Stimulated activated CD4-positive, alpha-beta T cell treated with anti-CD3 and anti-CD28 coated beads, TNF-alpha, amount 100 ng/mL, for 24 hours (primary cell): ENCODE measurements at regions not wholly inside any gene's neighbourhood (a gene's known extent, or its start where the extent isn't known, plus 50 kb on each side); places are given as distances from the start of the nearest gene placed in this dataset.

Experiments
- DNase-seq, 3 experiments: peaks; one replicate each; pipeline ENCODE4 v3.0.0-alpha.2; 2020; ENCODE audit warnings: low read depth in 3 of 3

GRCh38 chr9:109974918-109975276, 194.9 kb downstream of the PALM2AKAP2 start:
- no peak for DNase-seq

GRCh38 chr9:109975574-109976295, 195.7 kb downstream of the PALM2AKAP2 start:
- no peak for DNase-seq

GRCh38 chr9:109976303-109976702, 196.3 kb downstream of the PALM2AKAP2 start:
- no peak for DNase-seq

- peak in 1 of 3 experiments; percentile 38 for DNase-seq
Observed at GRCh38 chr9:109977521-109977920, 197.5 kb downstream of the PALM2AKAP2 start.

- DNase-seq, result no peak
Observed at GRCh38 chr9:109981091-109981490, 201.1 kb downstream of the PALM2AKAP2 start.

- DNase-seq, result no peak
Observed at GRCh38 chr9:109986521-109986991, 206.6 kb downstream of the PALM2AKAP2 start.

- no peak for DNase-seq
Observed at GRCh38 chr9:109989296-109989695, 209.3 kb downstream of the PALM2AKAP2 start.

GRCh38 chr9:109990541-109990940, 210.5 kb downstream of the PALM2AKAP2 start:
- DNase-seq, result no peak

GRCh38 chr9:109992293-109992692, 212.3 kb downstream of the PALM2AKAP2 start:
- no peak for DNase-seq

- DNase-seq, result no peak
Observed at GRCh38 chr9:109993250-109993978, 213.4 kb downstream of the PALM2AKAP2 start.

- no peak for DNase-seq
Observed at GRCh38 chr9:109994141-109994540, 213.8 kb downstream of the C9orf152 start.

- DNase-seq, result no peak
Observed at GRCh38 chr9:109996936-109997580, 210.9 kb downstream of the C9orf152 start.

GRCh38 chr9:109997682-109998081, 210.3 kb downstream of the C9orf152 start:
- no peak for DNase-seq

GRCh38 chr9:110005521-110005920, 202.4 kb downstream of the C9orf152 start:
- DNase-seq, result peak in 1 of 3 experiments; percentile 7

GRCh38 chr9:110006657-110007056, 201.3 kb downstream of the C9orf152 start:
- DNase-seq, result no peak

GRCh38 chr9:110007477-110008270, 200.3 kb downstream of the C9orf152 start:
- no peak for DNase-seq

GRCh38 chr9:110008663-110009062, 199.3 kb downstream of the C9orf152 start:
- no peak for DNase-seq

GRCh38 chr9:110011628-110012320, 196.2 kb downstream of the C9orf152 start:
- DNase-seq, result no peak

GRCh38 chr9:110013064-110013463, 194.9 kb downstream of the C9orf152 start:
- no peak for DNase-seq

- no peak for DNase-seq
Observed at GRCh38 chr9:110015759-110016158, 192.2 kb downstream of the C9orf152 start.

- DNase-seq, result no peak
Observed at GRCh38 chr9:110016340-110016739, 191.6 kb downstream of the C9orf152 start.
